ENCODE measurements at regions not wholly inside any gene's neighbourhood (a gene's known extent, or its start where the extent isn't known, plus 50 kb on each side); places are given as distances from the start of the nearest gene placed in this dataset.

- DNase-seq (ENCODE audit: low read depth in 3 of 3): no peak
Observed at GRCh38 chr4:123455360-123455759, 58.8 kb downstream of the SPRY1 start.

GRCh38 chr4:123462007-123462406 lies 65.4 kb downstream of the SPRY1 start:
- DNase-seq (ENCODE audit: low read depth in 3 of 3): no peak

- no peak for DNase-seq (ENCODE audit: low read depth in 3 of 3)
Observed at GRCh38 chr4:123463869-123464268, 67.3 kb downstream of the SPRY1 start.

- no peak for DNase-seq (ENCODE audit: low read depth in 3 of 3)
Observed at GRCh38 chr4:123465416-123465815, 68.8 kb downstream of the SPRY1 start.

GRCh38 chr4:123466080-123466785 lies 69.6 kb downstream of the SPRY1 start:
- DNase-seq (ENCODE audit: low read depth in 3 of 3): no peak

GRCh38 chr4:123468479-123469031 lies 72.0 kb downstream of the SPRY1 start:
- no peak for DNase-seq (ENCODE audit: low read depth in 3 of 3)

- DNase-seq (ENCODE audit: low read depth in 3 of 3): no peak
Observed at GRCh38 chr4:123469245-123469644, 72.7 kb downstream of the SPRY1 start.

GRCh38 chr4:123469696-123470095 lies 73.1 kb downstream of the SPRY1 start:
- no peak for DNase-seq (ENCODE audit: low read depth in 3 of 3)

GRCh38 chr4:123470640-123471039 lies 74.0 kb downstream of the SPRY1 start:
- DNase-seq (ENCODE audit: low read depth in 3 of 3): no peak

- DNase-seq (ENCODE audit: low read depth in 3 of 3): no peak
Observed at GRCh38 chr4:123471655-123472369, 75.2 kb downstream of the SPRY1 start.

GRCh38 chr4:123474817-123475216 lies 78.2 kb downstream of the SPRY1 start:
- no peak for DNase-seq (ENCODE audit: low read depth in 3 of 3)

GRCh38 chr4:123476089-123476488 lies 79.5 kb downstream of the SPRY1 start:
- no peak for DNase-seq (ENCODE audit: low read depth in 3 of 3)

GRCh38 chr4:123477711-123478209 lies 81.2 kb downstream of the SPRY1 start:
- peak; percentile 7 to 33 (median 27) for DNase-seq (ENCODE audit: low read depth in 3 of 3)

GRCh38 chr4:123478859-123479345 lies 82.3 kb downstream of the SPRY1 start:
- DNase-seq (ENCODE audit: low read depth in 3 of 3): no peak

- no peak for DNase-seq (ENCODE audit: low read depth in 3 of 3)
Observed at GRCh38 chr4:123479944-123480343, 83.3 kb downstream of the SPRY1 start.

GRCh38 chr4:123480706-123481418 lies 84.3 kb downstream of the SPRY1 start:
- DNase-seq (ENCODE audit: low read depth in 3 of 3): no peak

- no peak for DNase-seq (ENCODE audit: low read depth in 3 of 3)
Observed at GRCh38 chr4:123481717-123482116, 85.1 kb downstream of the SPRY1 start.

GRCh38 chr4:123484291-123484926 lies 87.8 kb downstream of the SPRY1 start:
- no peak for DNase-seq (ENCODE audit: low read depth in 3 of 3)

- DNase-seq (ENCODE audit: low read depth in 3 of 3): no peak
Observed at GRCh38 chr4:123485601-123486000, 89.0 kb downstream of the SPRY1 start.

GRCh38 chr4:123488916-123489315 lies 92.3 kb downstream of the SPRY1 start:
- DNase-seq (ENCODE audit: low read depth in 3 of 3): no peak

GRCh38 chr4:123495530-123495929 lies 98.9 kb downstream of the SPRY1 start:
- DNase-seq (ENCODE audit: low read depth in 3 of 3): no peak

GRCh38 chr4:123496421-123496820 lies 99.8 kb downstream of the SPRY1 start:
- no peak for DNase-seq (ENCODE audit: low read depth in 3 of 3)

Data from stimulated activated CD4-positive, alpha-beta T cell treated with anti-CD3 and anti-CD28 coated beads, TNF-alpha, amount 100 ng/mL, for 48 hours (primary cell).